Activated naive CD4-positive, alpha-beta T cell (primary cell): ENCODE measurements at regions not wholly inside any gene's neighbourhood (a gene's known extent, or its start where the extent isn't known, plus 50 kb on each side); places are given as distances from the start of the nearest gene placed in this dataset.

ENCODE experiments used
- DNase-seq, 4 experiments: peaks; one replicate each; lab custom pipeline; 2025; lab: John Stamatoyannopoulos, UW

DNA sequence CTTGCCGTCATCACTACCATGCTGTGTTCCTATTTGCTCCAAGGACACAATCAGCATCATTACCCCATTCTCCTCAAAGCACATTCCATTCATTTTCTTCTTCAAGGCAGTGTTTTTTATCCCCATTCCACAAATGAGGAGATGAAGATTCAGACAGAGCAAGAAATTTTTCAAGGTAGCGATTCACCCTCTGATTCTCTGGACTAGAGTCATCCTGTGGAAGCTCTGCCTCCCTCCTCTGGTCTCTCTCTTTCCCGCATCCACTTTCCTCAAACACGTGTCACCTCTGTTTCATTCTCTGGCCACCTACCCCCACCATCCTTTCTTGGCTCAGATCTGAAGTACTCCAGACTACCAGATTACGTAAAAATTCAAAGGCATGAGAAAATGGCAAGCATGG lies 297.9 kb downstream of the SOX11 start:
- DNase-seq = no peak

GRCh38 chr2:5991305-5991968 lies 299.3 kb downstream of the SOX11 start:
- no peak for DNase-seq

DNA sequence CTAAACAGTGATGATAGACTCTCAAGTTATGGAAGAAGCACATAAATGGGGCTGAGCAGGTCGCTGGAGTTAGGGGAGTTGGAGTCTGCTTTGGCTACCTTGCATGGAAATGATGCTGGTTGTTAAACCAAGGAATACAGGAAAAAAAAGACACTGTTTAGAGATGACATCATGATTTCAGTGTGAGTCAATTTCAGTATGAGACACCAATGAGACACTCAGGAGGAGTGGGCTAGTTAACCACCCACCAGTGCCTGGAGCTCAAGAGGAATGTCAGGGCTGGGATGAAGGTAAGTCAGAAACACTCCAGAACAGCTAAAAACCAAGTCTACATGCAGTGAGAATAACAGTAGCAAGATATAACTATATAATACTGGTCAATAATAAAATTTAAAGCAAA lies 303.6 kb downstream of the SOX11 start:
- no peak for DNase-seq

DNA sequence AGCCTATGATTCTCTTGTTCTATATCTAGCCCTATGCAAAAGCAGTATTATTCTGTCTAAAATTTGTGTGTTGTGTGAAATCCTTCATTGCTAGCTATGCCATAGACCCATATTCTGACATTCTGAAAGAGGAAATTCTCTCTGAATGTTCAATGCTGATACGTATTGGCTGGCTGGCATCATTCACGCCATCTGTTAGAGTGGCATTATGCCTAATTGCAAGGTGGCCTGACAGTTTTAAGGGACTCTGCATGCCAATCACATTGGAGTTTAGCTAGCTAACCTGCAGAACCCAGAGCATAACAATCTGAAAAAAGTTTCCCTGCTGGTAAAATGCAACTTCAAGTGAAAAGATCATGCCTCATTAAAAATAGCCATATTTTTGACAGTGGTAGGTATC lies 316.0 kb downstream of the SOX11 start:
- no peak for DNase-seq

DNA sequence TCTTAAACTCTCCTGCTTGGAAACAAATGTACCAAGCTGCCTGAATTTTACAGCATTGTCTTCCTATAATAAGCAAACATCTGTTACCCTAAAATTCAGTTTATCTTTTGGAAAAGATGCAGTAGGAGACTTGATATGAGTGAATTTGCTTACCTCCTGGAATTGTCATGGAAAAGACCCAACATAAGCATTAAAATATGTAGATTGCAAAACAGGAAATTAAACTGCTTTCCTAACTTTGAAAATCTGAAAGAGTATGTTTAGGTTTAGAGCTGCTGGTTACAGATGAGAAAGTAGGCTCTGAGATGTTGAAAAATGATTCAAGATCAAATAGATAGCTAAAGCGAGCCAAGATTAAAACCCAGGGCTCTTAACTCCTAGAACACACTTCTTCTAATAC lies 316.5 kb downstream of the SOX11 start:
- DNase-seq = no peak

GRCh38 chr2:6010163-6010562 lies 318.0 kb downstream of the SOX11 start:
- no peak for DNase-seq

DNA sequence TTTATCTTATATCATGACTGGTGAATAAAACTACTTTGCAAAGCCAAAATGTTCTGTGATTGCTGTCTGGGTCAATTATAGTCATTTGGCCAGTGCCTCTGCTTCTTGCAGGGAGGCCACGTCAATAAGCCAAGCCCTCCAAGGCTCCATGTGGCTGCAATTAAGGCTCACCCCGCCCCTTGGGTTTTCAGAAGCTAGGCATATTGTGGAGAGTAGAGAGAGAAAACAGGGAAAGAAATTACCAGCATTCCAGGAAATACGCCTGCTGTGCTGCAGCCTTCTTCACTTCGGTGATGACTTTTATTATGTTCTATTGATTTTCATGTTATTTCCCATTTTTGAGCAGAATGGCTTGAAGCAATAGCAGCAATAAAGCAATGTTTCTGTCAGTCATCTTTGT lies 319.7 kb downstream of the SOX11 start:
- DNase-seq = no peak

DNA sequence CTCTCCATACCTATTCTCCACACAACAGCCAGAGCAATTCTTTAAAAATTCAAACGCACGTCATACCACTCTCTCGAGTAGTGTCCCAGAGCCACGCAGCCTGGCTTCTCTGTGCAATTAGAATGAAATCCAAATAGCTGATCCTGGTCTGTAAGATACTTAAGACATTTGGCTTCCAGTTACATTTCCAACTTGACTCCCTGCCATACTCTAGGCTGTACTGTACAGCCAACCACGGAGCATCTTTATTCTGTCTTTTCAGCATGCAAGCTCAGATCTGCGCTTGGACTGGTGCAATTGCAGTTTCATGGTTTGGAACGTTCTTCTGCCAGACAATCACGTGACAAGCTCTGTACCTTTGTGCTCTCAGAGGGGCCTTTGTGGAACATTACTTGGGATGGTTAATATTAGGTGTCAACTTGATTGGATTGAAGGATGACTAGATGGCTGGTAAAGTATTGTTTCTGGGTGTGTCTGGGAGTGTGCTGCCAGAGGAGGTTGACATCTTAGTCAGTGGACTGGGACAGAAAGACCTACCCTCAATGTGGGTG lies 325.6 kb downstream of the SOX11 start:
- DNase-seq = no peak

DNA sequence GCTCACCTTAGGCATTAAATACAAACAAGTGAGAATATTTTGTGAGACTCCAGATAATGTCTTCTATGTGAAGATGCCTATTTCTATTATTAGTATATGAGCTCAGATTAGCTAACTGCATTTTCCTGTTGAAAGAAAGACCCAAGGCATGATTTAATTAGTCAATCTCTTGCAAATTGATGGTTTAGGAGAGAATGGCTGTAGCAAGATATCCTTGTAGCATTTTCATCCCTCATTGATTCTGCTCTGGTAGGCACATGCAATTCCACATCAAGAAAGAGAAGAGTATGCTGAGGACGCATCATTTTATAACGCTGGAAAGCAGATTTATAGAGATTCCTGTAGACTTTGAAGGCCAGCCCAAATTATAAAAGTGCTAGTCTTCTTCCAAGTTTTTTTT lies 332.0 kb downstream of the SOX11 start:
- no peak for DNase-seq

DNA sequence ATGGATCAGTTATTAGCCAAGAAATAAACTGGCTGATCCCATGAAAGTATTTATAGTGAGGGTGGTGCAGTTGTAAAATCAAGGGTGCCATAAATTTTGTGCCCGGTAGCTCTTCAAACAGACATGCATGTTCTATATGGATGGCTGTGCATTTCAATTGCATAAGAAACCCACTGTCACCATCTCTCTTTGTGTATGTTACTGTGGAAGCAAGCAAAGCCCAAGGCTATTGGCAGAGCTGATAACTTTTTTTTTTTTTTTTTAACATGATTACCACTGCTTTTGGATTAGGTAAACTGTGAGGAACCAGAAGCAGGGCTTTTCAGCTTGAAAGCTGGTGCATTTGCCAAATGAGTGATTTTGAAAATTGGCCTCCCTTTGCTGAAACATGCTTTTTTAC lies 332.6 kb downstream of the SOX11 start:
- DNase-seq = no peak

- DNase-seq = no peak
These were observed 333.2 kb downstream of the SOX11 start for GRCh38 chr2:6025391-6025790.

- DNase-seq = no peak
These were observed 334.9 kb downstream of the SOX11 start for GRCh38 chr2:6027066-6027465.

DNA sequence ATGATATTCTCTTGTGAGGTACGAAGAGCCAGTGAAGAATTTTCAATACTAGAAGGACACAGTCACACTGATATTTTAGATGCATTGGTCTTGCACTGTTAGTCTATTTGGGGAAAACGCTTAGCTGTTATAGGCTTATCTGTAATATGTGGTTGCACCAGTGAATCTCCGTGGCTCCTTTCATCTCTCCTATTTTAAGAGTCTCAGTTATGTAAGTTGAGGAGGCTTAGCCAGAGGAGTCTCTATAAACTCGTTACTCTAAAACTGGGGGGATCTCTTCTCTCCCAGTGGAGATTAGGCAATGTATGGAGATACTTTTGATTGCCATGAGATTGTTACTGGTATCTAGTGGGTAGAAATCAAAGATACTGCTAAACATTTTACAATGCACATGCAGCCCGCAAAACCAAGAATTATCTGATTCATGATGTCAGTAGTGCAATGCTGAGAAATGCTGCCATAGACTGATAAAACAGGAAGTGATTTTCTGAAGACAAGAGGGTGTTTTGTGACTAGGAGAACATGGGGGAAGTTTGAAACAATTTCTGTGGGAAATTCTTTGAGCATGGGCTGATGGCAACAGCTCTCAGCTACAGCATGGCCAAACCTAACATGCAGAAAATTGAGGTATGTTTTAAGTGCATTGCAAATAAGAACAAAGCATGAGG lies 339.1 kb downstream of the SOX11 start:
- no peak for DNase-seq

DNA sequence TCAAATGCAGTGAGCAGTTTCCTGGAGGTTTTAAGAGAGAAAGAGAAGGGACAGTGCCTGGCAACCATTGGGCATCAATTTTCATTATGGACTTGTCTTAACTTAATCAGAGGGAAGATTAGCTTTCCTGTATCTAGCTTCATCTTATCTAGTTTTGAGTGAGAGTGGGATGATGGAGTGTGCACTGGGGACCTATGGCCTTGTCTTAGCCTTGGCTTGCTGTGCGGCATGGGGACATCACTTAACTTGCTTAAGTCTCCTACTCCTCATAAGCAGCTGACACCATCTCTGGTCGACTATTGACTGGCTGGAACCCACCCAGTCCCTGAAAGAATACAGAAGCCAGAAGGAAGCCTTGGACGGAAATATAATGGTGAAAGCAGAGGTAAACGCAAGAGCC lies 344.0 kb downstream of the SOX11 start:
- DNase-seq = no peak

GRCh38 chr2:6043238-6043637 lies 351.1 kb downstream of the SOX11 start:
- DNase-seq = no peak

GRCh38 chr2:6052649-6053048 lies 360.5 kb downstream of the SOX11 start:
- no peak for DNase-seq

GRCh38 chr2:6053743-6054142 lies 361.6 kb downstream of the SOX11 start:
- no peak for DNase-seq

- DNase-seq = no peak
These were observed 362.0 kb downstream of the SOX11 start for GRCh38 chr2:6054161-6054671.

DNA sequence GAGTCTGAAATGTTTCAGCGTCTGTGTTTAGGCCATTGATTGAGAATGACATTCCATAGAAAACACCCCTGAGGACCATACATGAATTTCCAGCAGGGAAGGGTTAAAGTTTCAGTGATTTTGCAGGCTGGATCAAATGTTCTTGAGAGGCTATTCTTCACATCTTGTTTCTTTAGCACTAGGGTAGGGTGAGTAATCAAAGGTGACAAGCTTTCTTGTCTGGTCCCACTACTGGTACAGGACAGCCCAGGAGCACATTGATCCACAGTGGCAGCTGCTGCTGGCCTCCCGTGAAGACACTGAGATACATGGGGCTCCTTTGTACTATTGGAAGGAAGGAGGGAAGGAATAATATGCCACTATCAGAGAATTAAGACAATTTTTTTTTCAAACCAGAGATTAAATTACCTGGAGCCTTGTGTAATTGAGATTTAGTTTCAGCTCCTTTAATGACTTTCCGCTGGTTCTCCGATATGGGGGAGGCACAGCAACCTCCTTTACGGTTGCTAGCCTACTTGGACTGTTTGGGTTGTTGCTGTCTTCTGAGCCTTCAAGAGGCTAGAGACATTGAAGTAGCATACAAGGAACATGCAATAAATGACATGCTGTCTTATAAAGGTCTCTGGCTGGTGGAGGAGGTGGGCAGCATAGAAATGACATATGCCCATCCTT lies 368.9 kb downstream of the SOX11 start:
- DNase-seq = no peak

DNA sequence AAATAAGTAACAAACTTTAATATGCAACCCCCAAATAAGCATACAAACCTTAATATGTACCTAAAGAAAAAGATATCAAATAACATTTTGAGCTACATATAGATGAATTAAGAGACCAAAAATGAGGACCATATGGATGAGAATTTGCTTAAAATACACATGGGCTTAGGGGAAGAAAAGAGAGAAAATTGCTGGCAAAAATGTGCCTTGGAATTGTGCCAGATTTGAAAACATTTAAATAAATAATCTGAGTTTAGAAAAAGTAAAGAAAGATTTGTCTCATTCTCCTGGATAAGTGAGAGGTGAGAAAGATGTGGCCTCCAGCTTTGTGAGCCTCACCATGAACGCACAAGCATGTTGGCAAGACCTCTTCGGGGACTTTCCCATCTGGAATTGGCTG lies 372.6 kb downstream of the SOX11 start:
- no peak for DNase-seq

DNA sequence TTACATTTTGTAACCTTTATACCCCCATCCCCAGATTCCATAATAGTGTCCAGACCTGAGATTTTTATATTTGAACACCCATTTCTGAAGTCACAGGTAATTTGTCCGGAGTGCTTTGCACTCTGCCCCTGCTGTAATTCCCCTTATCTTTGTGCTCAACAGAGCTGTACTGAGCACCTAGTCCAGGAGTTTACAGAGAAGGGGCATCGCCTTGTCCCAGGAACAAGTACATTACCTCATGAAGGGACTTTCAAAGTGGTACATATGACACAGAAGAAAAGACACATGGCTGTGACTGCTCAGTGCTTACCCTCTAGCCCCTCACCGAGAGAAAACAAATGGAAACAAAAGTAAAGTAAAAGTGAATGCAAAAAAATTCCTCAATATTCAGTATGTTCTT lies 373.5 kb downstream of the SOX11 start:
- DNase-seq = no peak

DNA sequence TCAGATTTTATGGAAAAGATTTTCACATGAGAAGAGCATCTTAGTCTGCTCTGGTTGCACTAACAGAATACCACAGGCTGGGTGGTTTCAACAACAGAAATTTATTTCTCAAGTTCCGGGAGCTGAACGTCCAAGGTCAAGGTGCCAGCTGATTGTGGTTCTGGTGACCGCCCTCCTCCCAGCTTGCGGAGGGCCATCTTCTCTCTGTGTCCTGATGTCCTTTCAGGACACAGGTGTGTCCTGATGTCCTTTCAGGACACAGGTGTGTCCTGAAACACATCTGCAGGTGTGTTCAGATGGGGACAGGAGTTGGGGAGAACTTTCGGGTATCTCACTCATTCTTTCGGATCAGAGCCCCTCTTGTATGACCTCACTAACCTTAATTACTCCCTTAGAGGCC lies 374.9 kb downstream of the SOX11 start:
- no peak for DNase-seq

DNA sequence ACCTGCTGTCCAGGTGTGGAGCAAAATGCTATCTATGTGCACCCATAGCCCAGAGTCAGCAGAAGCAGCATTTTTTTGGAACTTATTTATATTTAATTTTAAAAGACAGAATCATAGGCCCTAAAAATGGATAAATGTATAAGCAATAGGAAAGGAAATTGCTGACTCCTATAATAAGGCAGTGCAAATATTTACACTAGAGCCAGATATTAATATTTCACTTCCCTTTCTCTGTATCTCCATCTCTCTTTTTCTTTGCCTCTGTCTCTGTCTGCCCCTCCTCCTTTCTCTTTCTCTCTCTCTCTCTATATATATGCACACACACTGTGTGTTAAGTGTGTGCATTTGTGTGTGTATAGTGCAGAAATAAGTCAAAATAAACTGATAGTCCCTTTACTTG lies 375.6 kb downstream of the SOX11 start:
- no peak for DNase-seq
